A549 (cell line): ENCODE measurements at regions not wholly inside any gene's neighbourhood (a gene's known extent, or its start where the extent isn't known, plus 50 kb on each side); places are given as distances from the start of the nearest gene placed in this dataset.

Experiments
- ATAC-seq, 2 experiments: fragments of 200-7000 bp in 1 of 2; fragments of >200 bp in 1 of 2; cut with Nextera tagmentation in 1 of 2; cut with Tn5 transposase in 1 of 2; 3 replicates each; pipeline versions ENCODE4 v1.8.0 to v1.9.1; 2018 to 2020; ENCODE audit warnings: mild to moderate bottlenecking in 1 of 2, moderate library complexity in 1 of 2
- CTCF ChIA-PET: fragments of 300-600 bp; sonication (Branson Sonifier 250); formaldehyde crosslinking; extraction: SDS; loops from one replicate; lab custom pipeline; 2021; ENCODE audit warnings: antibody characterized with exemption, inconsistent platforms; lab: Yijun Ruan, JAX
- POLR2A ChIA-PET: fragments of 350-600 bp; formaldehyde crosslinking; extraction: SDS; loops from one replicate; lab custom pipeline; 2021; ENCODE audit warnings: antibody characterized with exemption, inconsistent platforms; lab: Yijun Ruan, JAX
- DNase-seq, 2 experiments: peaks; one replicate each; pipeline versions ENCODE4 v3.0.0 to v3.0.0-alpha.2; 2011 to 2016; ENCODE audit warnings: low read depth in 1 of 2, low spot score in 1 of 2
- FAIRE-seq: peaks from 2 replicates; lab custom pipeline; 2011; peaks lifted over from hg19 to GRCh38; lab: Jason Lieb, UNC
- H3K27ac ChIP-seq, 2 experiments: fragments of >200 bp; sonication (Bioruptor Twin); formaldehyde crosslinking; 3 replicates each; pipeline ENCODE4 v1.5.1; 2016 to 2017
- H3K4me1 ChIP-seq: fragments of >200 bp; sonication (Bioruptor Twin); formaldehyde crosslinking; 3 replicates; pipeline ENCODE4 v1.6.1; 2016
- H3K4me2 ChIP-seq: fragments of >200 bp; sonication (Bioruptor Twin); formaldehyde crosslinking; 3 replicates; pipeline ENCODE4 v1.6.1; 2016
- H3K4me3 ChIP-seq: fragments of >200 bp; sonication (Bioruptor Twin); formaldehyde crosslinking; 3 replicates; pipeline ENCODE4 v1.5.1; 2016
- H3K9me3 ChIP-seq: fragments of >200 bp; sonication (Bioruptor Twin); formaldehyde crosslinking; 3 replicates; pipeline ENCODE4 v1.6.1; 2016
- ATOH8 ChIP-seq: fragments of 250-450 bp; sonication (Bioruptor Pico); IDR thresholded peaks from 2 replicates; pipeline ENCODE4 v1.5.0; 2020; ENCODE audit warnings: low read depth, mild to moderate bottlenecking, moderate library complexity
- BCL3 ChIP-seq: fragments of >200 bp; sonication (Bioruptor Twin); formaldehyde crosslinking; IDR thresholded peaks from 3 replicates; pipeline ENCODE4 v1.6.1; 2016
- CBX2 ChIP-seq: fragments of 200-600 bp; sonication (generic); IDR thresholded peaks from 2 replicates; pipeline ENCODE4 v1.6.1; 2016; ENCODE audit warnings: low read depth, mild to moderate bottlenecking, borderline replicate concordance
- CBX8 ChIP-seq: fragments of 200-600 bp; sonication (generic); IDR thresholded peaks from 2 replicates; pipeline ENCODE4 v1.6.1; 2016
- CHD2 ChIP-seq: fragments of 150-350 bp; IDR thresholded peaks from 2 replicates; pipeline ENCODE4 v1.6.1; 2014; ENCODE audit warnings: low read length; ENCODE audit not compliant: partially characterized antibody
- ELK1 ChIP-seq: fragments of 150-350 bp; IDR thresholded peaks from 2 replicates; pipeline ENCODE4 v1.6.1; 2014; ENCODE audit warnings: low read depth, mild to moderate bottlenecking, low read length
- EP300 ChIP-seq, 2 experiments: fragments of >200 bp; sonication (Bioruptor Twin); formaldehyde crosslinking; IDR thresholded peaks; 2 replicates in 1 of 2; 3 replicates in 1 of 2; pipeline ENCODE4 v1.6.1; 2016 to 2017
- HDAC2 ChIP-seq: fragments of 200-600 bp; sonication (generic); IDR thresholded peaks from 2 replicates; pipeline ENCODE4 v1.6.1; 2016
- HEYL ChIP-seq: fragments of 250-450 bp; sonication (Bioruptor Pico); IDR thresholded peaks from 2 replicates; pipeline ENCODE4 v1.8.0; 2021; ENCODE audit warnings: mild to moderate bottlenecking, moderate library complexity
- HMGXB4 ChIP-seq: fragments of 250-450 bp; sonication (Bioruptor Pico); IDR thresholded peaks from 2 replicates; pipeline ENCODE4 v1.5.0; 2021; ENCODE audit warnings: mild to moderate bottlenecking, moderate library complexity, borderline replicate concordance
- HOXB13 ChIP-seq: fragments of 250-450 bp; sonication (Bioruptor Pico); IDR thresholded peaks from 2 replicates; pipeline ENCODE4 v1.5.0; 2020; ENCODE audit warnings: low read depth, mild to moderate bottlenecking, moderate library complexity
- JUN ChIP-seq, 2 experiments: fragments of >200 bp; sonication (Bioruptor Twin); formaldehyde crosslinking; IDR thresholded peaks; 2 replicates in 1 of 2; 3 replicates in 1 of 2; pipeline ENCODE4 v1.6.1; 2016 to 2017
- MYC ChIP-seq: IDR thresholded peaks from 2 replicates; pipeline ENCODE4 v1.6.1; 2012; ENCODE audit warnings: mild to moderate bottlenecking, inconsistent platforms, low read length, improper control_type of control experiment, borderline replicate concordance
- PBX3 ChIP-seq: IDR thresholded peaks from 2 replicates; pipeline ENCODE4 v1.6.1; 2012
- POLR2A ChIP-seq: IDR thresholded peaks from 2 replicates; pipeline ENCODE4 v1.6.1; 2012; ENCODE audit warnings: mild to moderate bottlenecking, low read length
- RARB ChIP-seq: fragments of 250-450 bp; sonication (Bioruptor Pico); IDR thresholded peaks from 2 replicates; pipeline ENCODE4 v1.8.0; 2021; ENCODE audit warnings: mild to moderate bottlenecking, moderate library complexity
- RNF2 ChIP-seq: fragments of 200-600 bp; sonication (generic); IDR thresholded peaks from 2 replicates; pipeline ENCODE4 v1.6.1; 2016; ENCODE audit warnings: low read depth, mild to moderate bottlenecking, antibody characterized with exemption, moderate library complexity, borderline replicate concordance
- SMC3 ChIP-seq: fragments of >200 bp; sonication (Bioruptor Twin); formaldehyde crosslinking; IDR thresholded peaks from 3 replicates; pipeline ENCODE4 v1.6.1; 2018; ENCODE audit warnings: inconsistent platforms
- TFCP2L1 ChIP-seq: fragments of 250-450 bp; sonication (Bioruptor Pico); IDR thresholded peaks from 2 replicates; pipeline ENCODE4 v1.5.0; 2021; ENCODE audit warnings: mild to moderate bottlenecking
- TP53 ChIP-seq: fragments of 250-450 bp; sonication (Bioruptor Pico); IDR thresholded peaks from 2 replicates; pipeline ENCODE4 v1.5.0; 2021; ENCODE audit warnings: mild to moderate bottlenecking, moderate library complexity
- ZC3H11A ChIP-seq: fragments of 450-650 bp; IDR thresholded peaks from 2 replicates; pipeline ENCODE4 v1.6.1; 2014; ENCODE audit warnings: antibody characterized with exemption, mild to moderate bottlenecking
- ZNF302 ChIP-seq: fragments of 250-450 bp; sonication (Bioruptor Pico); IDR thresholded peaks from 2 replicates; pipeline ENCODE4 v1.9.0; 2021; ENCODE audit warnings: inconsistent platforms, mild to moderate bottlenecking, moderate library complexity
- WGBS: methylation state at CpG from one replicate; pipeline ENCODE4 v1.1.6; 2017; ENCODE audit errors: missing lambda C conversion rate; 5-methylcytosine and 5-hydroxymethylcytosine counted together

DNA sequence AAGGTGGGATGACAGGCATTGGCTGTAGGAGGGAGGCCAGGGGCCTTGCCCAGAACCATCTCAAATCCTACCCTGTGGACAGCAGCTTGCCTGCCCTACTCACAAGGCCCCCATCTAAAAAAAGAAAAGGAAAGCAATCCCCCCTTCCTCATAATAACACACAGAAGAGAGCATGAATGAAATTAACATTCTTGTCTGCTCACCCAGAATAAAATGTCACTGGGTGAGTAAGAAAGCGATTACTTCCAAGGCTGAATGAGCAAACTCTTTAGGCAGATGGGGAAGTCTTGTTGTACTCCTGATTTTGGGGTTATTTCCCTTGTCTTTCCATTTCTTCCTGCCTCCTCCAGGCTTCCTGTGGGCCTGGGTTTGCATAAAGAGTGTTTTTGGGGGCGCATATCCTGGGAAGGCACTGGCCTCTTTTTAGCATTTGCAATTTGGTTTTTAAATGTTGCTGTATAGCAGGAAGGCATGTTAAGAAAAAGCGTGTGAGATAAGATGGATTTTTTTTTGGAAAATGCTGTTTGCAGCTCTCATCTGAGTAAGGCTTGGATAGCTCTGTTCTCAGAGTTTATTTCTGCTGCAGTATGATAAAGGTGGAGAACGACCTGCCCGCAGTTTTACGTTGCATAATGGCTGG lies 248.3 kb upstream of the GATB start (continued):
- no peak for TF ChIP-seq ELK1
- no peak for TF ChIP-seq BCL3
- TF ChIP-seq CBX8, result no peak
- no peak for TF ChIP-seq ZNF302 (CRISPR knock-in tag)
- TF ChIP-seq ATOH8 (CRISPR knock-in tag), result no peak
- no peak for TF ChIP-seq POLR2A
- no peak for TF ChIP-seq RARB (CRISPR knock-in tag)
- TF ChIP-seq TFCP2L1 (CRISPR knock-in tag), result no peak
- TF ChIP-seq, all 56 proteins: peak for 0

GRCh38 chr4:152007111-152007510 lies 246.3 kb upstream of the GATB start:
- ATAC-seq (no peak), DNase-seq (no peak), FAIRE-seq (no peak)
- Histone ChIP-seq H3K27ac (no peak overlapping the region), H3K4me3 (no peak overlapping the region), H3K9me3 (no peaks in the 10 kb centered on the region), H3K4me1 (no peaks in the 10 kb centered on the region), H3K4me2 (no peak overlapping the region)
- 32% methylated on average over 3 of the region's 3 CpGs for WGBS
- TF ChIP-seq ZC3H11A (no peak), POLR2A (no peak), BCL3 (no peak), HEYL (CRISPR knock-in tag) (no peak), HOXB13 (no peak), TP53 (CRISPR knock-in tag) (no peak), CBX2 (no peak), MYC (no peak), HMGXB4 (CRISPR knock-in tag) (no peak), EP300 (IDR thresholded peaks at IDR 0.05) (no peak), RNF2 (no peak), HDAC2 (no peak), PBX3 (no peak), JUN (IDR thresholded peaks at IDR 0.05) (no peak), SMC3 (no peak), CHD2 (no peak)
- CTCF ChIA-PET, result no interaction called here
- POLR2A ChIA-PET, result no interaction called here
